LoVo (cell line): ENCODE measurements at regions not wholly inside any gene's neighbourhood (a gene's known extent, or its start where the extent isn't known, plus 50 kb on each side); places are given as distances from the start of the nearest gene placed in this dataset.
"Not testable (repeated sequence)": the region's sequence is repeated elsewhere in the genome, so short reads cannot be mapped to it uniquely, and the experiment has no call there.

Experiments used
- DNase-seq: peaks from one replicate; pipeline ENCODE4 v3.0.0-alpha.2; 2016; ENCODE audit warnings: low spot score

GRCh38 chr5:136740228-136740627 is 374.9 kb upstream of the TRPC7 start:
- DNase-seq: no peak

GRCh38 chr5:136739271-136739670 is 373.9 kb upstream of the TRPC7 start:
- DNase-seq: not testable (repeated sequence)

GRCh38 chr5:136738829-136739228 is 373.5 kb upstream of the TRPC7 start:
- DNase-seq: no peak

GRCh38 chr5:136736021-136736420 is 370.7 kb upstream of the TRPC7 start:
- no peak for DNase-seq

- not testable (repeated sequence) for DNase-seq
Measured at GRCh38 chr5:136735611-136736010, 370.3 kb upstream of the TRPC7 start.

GRCh38 chr5:136734628-136735027 is 369.3 kb upstream of the TRPC7 start:
- no peak for DNase-seq

GRCh38 chr5:136732751-136733150 is 367.4 kb upstream of the TRPC7 start:
- peak; percentile 18 for DNase-seq

GRCh38 chr5:136731241-136731900 is 366.0 kb upstream of the TRPC7 start:
- DNase-seq: peak; percentile 19

- peak; percentile 57 for DNase-seq
Measured at GRCh38 chr5:136730426-136730825, 365.1 kb upstream of the TRPC7 start.

GRCh38 chr5:136729901-136730355 is 364.6 kb upstream of the TRPC7 start:
- DNase-seq: peak; percentile 86

GRCh38 chr5:136726506-136726905 is 361.2 kb upstream of the TRPC7 start:
- DNase-seq: no peak

- DNase-seq: no peak
Measured at GRCh38 chr5:136724161-136724560, 358.8 kb upstream of the TRPC7 start.

- no peak for DNase-seq
Measured at GRCh38 chr5:136722581-136722980, 357.2 kb upstream of the TRPC7 start.

- no peak for DNase-seq
Measured at GRCh38 chr5:136722086-136722485, 356.7 kb upstream of the TRPC7 start.

- DNase-seq: no peak
Measured at GRCh38 chr5:136720674-136721073, 355.3 kb upstream of the TRPC7 start.

- DNase-seq: no peak
Measured at GRCh38 chr5:136717917-136718316, 352.6 kb upstream of the TRPC7 start.

GRCh38 chr5:136714286-136714685 is 348.9 kb upstream of the TRPC7 start:
- DNase-seq: no peak

GRCh38 chr5:136712628-136713027 is 347.3 kb upstream of the TRPC7 start:
- DNase-seq: no peak

GRCh38 chr5:136710834-136711233 is 345.5 kb upstream of the TRPC7 start:
- no peak for DNase-seq

- DNase-seq: no peak
Measured at GRCh38 chr5:136703706-136704105, 338.4 kb upstream of the TRPC7 start.

- no peak for DNase-seq
Measured at GRCh38 chr5:136703036-136703435, 337.7 kb upstream of the TRPC7 start.

GRCh38 chr5:136701191-136701590 is 335.8 kb upstream of the TRPC7 start:
- no peak for DNase-seq

- DNase-seq: no peak
Measured at GRCh38 chr5:136699651-136700050, 334.3 kb upstream of the TRPC7 start.

- no peak for DNase-seq
Measured at GRCh38 chr5:136698970-136699369, 333.6 kb upstream of the TRPC7 start.
